ENCODE measurements at regions not wholly inside any gene's neighbourhood (a gene's known extent, or its start where the extent isn't known, plus 50 kb on each side); places are given as distances from the start of the nearest gene placed in this dataset.

DNA sequence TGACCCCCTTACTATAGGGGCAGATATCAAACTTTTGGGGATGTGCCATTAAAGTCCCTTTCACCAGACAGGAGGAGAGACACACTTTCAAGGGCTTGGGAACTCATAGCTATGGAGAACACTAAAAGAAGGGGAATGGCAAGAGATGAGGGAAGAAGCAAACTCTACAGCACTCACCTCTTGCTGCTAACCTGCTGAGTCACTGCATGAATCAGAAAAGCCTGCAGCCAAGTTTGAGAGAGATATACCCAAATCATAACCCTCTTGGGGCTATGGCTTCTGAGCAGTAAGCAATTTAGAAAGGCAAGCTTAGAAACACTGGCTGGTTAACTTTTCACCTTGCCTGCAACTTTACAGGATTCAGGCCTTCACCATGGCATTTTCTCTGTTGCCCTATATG, 1028.0 kb downstream of the UQCRFS1 start:
- Mint-ChIP-seq H3K27me3 (ENCODE audit: low read depth) (no peaks in the 10 kb centered on the region), H3K27ac (no peak overlapping the region), H3K9me3 (peaks cover 5% of the 10 kb centered on the region), H3K36me3 (ENCODE audit: low read depth) (no peaks in the 10 kb centered on the region), H3K4me1 (ENCODE audit: low read depth) (no peaks in the 10 kb centered on the region), H3K4me3 (no peak overlapping the region)

DNA sequence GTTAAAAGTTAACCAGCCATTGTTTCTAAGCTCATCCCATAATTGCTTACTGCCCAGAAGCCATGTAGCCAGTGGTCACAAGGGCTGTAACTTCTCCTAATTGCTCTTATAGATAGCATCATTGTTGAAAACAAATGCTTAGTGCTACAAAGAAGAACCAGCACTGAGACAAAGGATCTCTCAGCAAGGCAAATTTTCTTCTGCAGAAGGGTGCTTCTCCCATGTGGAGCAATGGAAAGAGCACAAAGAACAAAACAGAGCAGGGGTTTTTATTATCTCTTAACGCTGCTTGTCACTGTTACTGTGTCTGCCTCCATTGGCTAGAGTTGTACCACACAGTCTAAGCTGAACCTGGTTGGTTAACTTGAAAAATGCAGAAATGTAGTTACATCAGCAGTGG, 1036.8 kb downstream of the UQCRFS1 start:
- Mint-ChIP-seq H3K36me3 (ENCODE audit: low read depth) (no peaks in the 10 kb centered on the region), H3K4me1 (ENCODE audit: low read depth) (no peaks in the 10 kb centered on the region), H3K27me3 (ENCODE audit: low read depth) (no peaks in the 10 kb centered on the region), H3K9me3 (peaks cover 40% of the 10 kb centered on the region), H3K4me3 (no peak overlapping the region), H3K27ac (no peak overlapping the region)

DNA sequence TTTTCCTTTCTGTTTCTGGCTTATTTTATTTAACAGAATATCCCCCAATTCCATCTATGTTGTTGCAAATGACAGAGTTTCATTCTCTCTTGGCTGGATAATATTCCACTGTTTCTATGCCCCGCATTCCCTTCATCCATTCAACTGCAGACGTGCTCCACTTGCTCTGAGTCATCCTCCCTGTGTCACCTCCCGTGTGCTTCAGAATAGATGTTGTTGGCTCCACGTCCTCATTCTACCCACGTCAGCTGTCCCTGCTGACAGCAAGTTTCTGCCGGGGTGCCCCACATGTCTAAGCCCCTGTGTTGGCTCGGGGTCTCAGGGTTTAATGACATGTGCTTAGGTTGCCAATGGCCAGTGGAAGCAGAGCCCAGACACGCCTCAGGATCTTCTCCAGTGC, 1041.0 kb downstream of the UQCRFS1 start:
- H3K4me3 Mint-ChIP-seq = no peak overlapping the region
- H3K27ac Mint-ChIP-seq = no peak overlapping the region
- H3K36me3 Mint-ChIP-seq (ENCODE audit: low read depth) = no peaks in the 10 kb centered on the region

DNA sequence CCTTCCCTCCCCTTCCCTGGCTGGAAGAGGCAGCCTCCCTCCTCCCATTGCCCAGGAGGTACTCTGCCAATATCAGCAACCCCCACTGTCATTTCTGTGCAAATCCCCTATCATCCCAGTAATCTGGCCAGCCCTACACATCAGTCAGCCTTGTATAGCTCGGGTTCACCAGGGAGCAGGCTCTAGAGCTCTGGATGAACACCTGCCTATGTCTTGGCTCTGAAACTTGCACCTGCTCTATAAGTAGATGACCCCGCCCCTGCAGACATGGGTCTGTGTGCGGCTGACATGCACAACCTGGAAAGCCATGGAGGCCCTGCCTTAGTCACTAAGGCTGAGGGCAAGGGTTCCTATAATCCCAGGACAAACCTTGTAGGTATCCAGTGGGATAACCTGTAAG, 1042.9 kb downstream of the UQCRFS1 start:
- Mint-ChIP-seq H3K9me3 (peaks cover 24% of the 10 kb centered on the region), H3K4me3 (no peak overlapping the region), H3K36me3 (ENCODE audit: low read depth) (no peaks in the 10 kb centered on the region)

More for the DNA sequence above, 1041.0 kb downstream of the UQCRFS1 start:
- Mint-ChIP-seq H3K27me3 (ENCODE audit: low read depth) (no peaks in the 10 kb centered on the region), H3K9me3 (peaks cover 30% of the 10 kb centered on the region), H3K4me1 (ENCODE audit: low read depth) (peaks cover 4% of the 10 kb centered on the region)

DNA sequence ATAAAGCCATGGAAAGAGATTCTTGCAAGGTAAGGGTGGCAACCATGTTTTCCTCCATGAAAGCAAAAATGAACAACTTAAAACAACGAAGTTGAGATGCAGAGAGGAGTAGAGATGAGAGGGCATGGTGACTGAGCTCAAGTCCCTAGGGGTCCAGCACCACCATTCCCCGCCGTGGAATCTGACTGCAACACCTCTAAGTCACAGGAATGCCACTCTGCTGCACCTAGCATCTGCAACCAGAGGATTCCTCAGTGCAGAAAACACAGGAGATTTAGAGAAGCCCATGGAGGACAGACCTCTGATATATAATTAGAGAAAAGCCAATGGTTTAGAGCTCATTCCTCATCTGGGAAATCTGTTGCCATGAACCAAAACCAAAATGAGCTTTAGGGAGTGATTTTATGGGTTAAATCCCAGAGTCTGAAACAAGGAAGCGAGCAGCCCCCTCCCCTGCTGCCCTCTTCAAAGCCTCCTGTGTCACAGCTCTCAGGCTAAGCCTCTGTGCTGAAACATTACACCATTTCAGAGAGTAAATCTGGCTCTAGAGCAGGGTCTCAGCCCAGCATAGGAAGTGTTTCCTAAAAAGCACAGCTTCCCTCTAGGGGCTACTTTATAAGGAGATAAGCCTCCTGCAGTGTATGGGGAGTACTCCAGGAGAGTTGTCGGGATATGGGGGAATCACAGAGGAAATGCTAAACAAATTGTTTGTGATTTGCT, 1043.6 kb downstream of the UQCRFS1 start:
- H3K4me3 Mint-ChIP-seq = no peak overlapping the region
- H3K27ac Mint-ChIP-seq = no peak overlapping the region
- peaks cover 4% of the 10 kb centered on the region for H3K4me1 Mint-ChIP-seq (ENCODE audit: low read depth)
- no peaks in the 10 kb centered on the region for H3K27me3 Mint-ChIP-seq (ENCODE audit: low read depth)
- no peaks in the 10 kb centered on the region for H3K36me3 Mint-ChIP-seq (ENCODE audit: low read depth)
- H3K9me3 Mint-ChIP-seq = peaks cover 24% of the 10 kb centered on the region

More for the DNA sequence above, 1042.9 kb downstream of the UQCRFS1 start:
- Mint-ChIP-seq H3K27me3 (ENCODE audit: low read depth) (no peaks in the 10 kb centered on the region), H3K27ac (no peak overlapping the region), H3K4me1 (ENCODE audit: low read depth) (peaks cover 4% of the 10 kb centered on the region)

DNA sequence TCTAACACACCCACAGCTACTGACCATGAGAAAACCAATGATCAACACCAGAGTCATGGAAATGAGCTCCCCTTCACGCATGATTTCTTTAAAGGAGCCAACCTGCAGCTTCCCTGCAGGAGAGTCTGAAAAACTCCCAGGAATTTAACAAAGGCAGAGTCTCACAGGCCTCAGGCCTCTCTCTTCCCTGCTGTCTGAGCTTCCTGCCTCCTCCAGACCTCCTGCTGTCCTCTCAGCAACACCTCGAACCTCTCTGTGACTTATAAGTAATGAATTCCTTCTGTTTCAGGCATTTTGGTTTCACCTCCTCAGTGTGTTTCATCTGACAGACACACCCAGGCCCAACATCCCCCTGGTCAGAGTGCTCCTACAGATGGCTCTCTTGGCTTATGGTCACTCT, 1044.4 kb downstream of the UQCRFS1 start:
- Mint-ChIP-seq H3K4me1 (ENCODE audit: low read depth) (peaks cover 4% of the 10 kb centered on the region), H3K36me3 (ENCODE audit: low read depth) (no peaks in the 10 kb centered on the region), H3K4me3 (no peak overlapping the region), H3K27ac (no peak overlapping the region), H3K27me3 (ENCODE audit: low read depth) (no peaks in the 10 kb centered on the region), H3K9me3 (peaks cover 24% of the 10 kb centered on the region)

DNA sequence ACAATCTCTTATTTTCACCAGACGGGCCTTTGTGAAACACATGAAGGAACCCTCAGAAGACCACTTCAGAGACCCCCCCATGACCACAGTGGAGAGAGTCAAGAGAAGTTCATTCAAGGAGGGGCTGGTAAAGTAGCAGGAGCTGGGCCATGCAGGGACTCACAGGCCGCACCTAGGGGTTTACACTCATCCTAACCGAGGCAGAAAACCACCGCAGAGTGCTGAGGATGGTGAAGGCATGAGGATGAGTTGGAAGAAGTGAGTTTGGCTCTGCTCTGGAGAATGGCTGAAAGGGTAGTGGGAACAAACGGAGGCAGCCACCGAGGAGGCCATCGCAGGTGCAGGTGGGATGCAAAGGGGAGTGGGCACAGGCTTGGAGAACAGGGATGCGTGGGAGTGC, 1046.9 kb downstream of the UQCRFS1 start:
- Mint-ChIP-seq H3K27ac (no peak overlapping the region), H3K27me3 (ENCODE audit: low read depth) (no peaks in the 10 kb centered on the region), H3K4me3 (no peak overlapping the region), H3K4me1 (ENCODE audit: low read depth) (peaks cover 4% of the 10 kb centered on the region), H3K9me3 (peaks cover 9% of the 10 kb centered on the region), H3K36me3 (ENCODE audit: low read depth) (no peaks in the 10 kb centered on the region)

DNA sequence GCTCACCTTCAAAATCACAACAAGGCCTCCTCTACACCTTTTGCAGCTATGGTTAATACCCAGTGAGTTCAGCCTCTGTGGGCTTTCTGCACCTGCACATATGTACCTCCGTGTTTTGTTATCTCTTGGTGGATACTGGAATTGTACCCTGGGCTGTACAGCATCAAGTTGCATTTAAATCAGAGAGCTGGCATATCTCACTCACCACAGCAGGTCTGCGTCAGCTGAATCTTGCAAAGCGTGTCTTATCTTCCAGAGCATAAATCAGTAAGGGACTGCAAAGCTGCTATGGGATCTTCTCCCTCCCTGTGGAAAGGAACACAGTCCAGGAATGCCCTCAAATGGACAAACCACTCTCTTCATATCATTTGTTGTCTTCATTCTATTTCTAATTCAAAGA, 1048.7 kb downstream of the UQCRFS1 start:
- H3K4me1 Mint-ChIP-seq (ENCODE audit: low read depth) = peaks cover 4% of the 10 kb centered on the region
- no peaks in the 10 kb centered on the region for H3K36me3 Mint-ChIP-seq (ENCODE audit: low read depth)
- H3K27ac Mint-ChIP-seq = no peak overlapping the region
- H3K27me3 Mint-ChIP-seq (ENCODE audit: low read depth) = no peaks in the 10 kb centered on the region
- no peak overlapping the region for H3K4me3 Mint-ChIP-seq
- peaks cover 16% of the 10 kb centered on the region for H3K9me3 Mint-ChIP-seq

DNA sequence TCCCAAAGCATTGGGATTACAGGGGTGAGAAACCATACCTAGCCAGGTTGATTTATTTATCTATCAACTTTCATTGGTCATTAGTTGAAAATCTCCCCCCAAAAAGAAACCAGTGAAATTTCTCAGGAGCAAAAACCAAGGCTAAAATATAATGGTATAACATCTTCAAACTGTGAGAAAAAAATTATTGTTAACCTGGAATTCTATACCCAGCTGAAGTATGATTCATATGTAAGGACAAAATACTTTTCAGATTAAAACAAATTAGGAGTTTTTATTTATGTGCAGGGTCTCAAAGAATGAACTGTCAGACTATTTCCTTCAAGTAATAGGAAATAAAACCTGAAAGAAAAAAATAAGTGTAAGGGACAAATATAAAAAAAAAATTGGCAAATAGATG, 1053.9 kb downstream of the UQCRFS1 start:
- Mint-ChIP-seq H3K27me3 (ENCODE audit: low read depth) (no peaks in the 10 kb centered on the region), H3K9me3 (peaks cover 18% of the 10 kb centered on the region), H3K27ac (no peak overlapping the region), H3K4me3 (no peak overlapping the region), H3K36me3 (ENCODE audit: low read depth) (no peaks in the 10 kb centered on the region), H3K4me1 (ENCODE audit: low read depth) (no peaks in the 10 kb centered on the region)

DNA sequence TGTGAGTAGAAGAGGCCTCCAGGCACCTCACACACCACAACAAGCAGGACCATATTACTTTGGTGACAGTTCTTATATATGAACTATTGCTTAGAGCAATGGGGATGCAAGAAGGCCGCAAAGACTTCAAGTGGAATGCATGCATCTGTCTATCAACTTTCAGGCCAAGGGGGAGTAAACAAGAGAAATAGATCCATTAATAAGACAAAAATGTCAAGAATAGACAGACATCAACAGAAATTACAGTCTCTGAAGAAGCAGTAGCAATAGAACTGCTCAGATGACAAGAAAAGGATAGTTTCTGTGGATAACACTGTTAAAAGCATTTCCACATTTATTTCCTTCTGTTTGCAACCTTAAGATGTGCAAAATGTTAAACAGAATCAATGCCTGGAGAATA, 1057.7 kb downstream of the UQCRFS1 start:
- Mint-ChIP-seq H3K4me1 (ENCODE audit: low read depth) (no peaks in the 10 kb centered on the region), H3K27me3 (ENCODE audit: low read depth) (no peaks in the 10 kb centered on the region), H3K36me3 (ENCODE audit: low read depth) (no peaks in the 10 kb centered on the region), H3K9me3 (peaks cover 17% of the 10 kb centered on the region), H3K27ac (no peak overlapping the region), H3K4me3 (no peak overlapping the region)

DNA sequence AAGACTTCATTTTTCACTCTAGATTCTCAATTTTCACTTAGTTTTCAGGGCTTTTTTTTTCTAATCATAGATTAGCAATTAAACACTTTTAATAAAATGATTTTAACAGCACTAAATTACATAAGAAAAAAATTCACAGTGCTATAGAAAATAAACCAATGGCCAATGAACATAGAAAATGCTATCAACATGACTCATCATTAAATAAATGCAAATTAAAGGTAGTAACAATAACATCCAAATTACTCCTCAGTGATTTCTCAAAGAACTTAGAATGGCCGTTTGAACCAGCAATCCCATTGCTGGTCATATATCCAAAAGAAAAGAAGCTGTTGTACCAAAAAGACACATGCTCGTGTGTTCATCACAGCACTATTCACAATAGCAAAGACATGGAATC, 1058.9 kb downstream of the UQCRFS1 start:
- no peak overlapping the region for H3K27ac Mint-ChIP-seq
- H3K4me1 Mint-ChIP-seq (ENCODE audit: low read depth) = no peaks in the 10 kb centered on the region
- H3K27me3 Mint-ChIP-seq (ENCODE audit: low read depth) = no peaks in the 10 kb centered on the region
- no peak overlapping the region for H3K4me3 Mint-ChIP-seq
- no peaks in the 10 kb centered on the region for H3K36me3 Mint-ChIP-seq (ENCODE audit: low read depth)
- peaks cover 9% of the 10 kb centered on the region for H3K9me3 Mint-ChIP-seq

DNA sequence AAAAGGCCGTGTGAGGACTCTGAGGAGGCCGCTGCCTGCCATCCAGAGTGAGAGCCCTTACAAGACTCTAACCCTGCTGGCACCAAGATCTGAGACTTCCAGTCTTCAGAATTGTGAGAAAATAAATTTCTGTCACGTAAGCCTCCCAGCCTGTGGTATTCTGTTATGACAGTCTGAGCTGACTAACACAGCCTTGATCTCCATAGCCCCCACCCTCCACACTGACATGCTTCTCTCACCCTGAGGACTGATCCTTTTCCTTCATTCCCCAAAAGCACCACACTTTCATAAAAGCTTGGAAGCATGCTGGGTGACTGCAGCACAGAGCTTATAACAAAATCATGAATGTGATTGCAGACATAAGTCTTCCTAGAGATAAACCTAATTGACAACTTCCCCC, 1059.8 kb downstream of the UQCRFS1 start:
- Mint-ChIP-seq H3K4me3 (no peak overlapping the region), H3K27ac (no peak overlapping the region), H3K36me3 (ENCODE audit: low read depth) (no peaks in the 10 kb centered on the region), H3K9me3 (peaks cover 6% of the 10 kb centered on the region), H3K27me3 (ENCODE audit: low read depth) (no peaks in the 10 kb centered on the region), H3K4me1 (ENCODE audit: low read depth) (no peaks in the 10 kb centered on the region)

DNA sequence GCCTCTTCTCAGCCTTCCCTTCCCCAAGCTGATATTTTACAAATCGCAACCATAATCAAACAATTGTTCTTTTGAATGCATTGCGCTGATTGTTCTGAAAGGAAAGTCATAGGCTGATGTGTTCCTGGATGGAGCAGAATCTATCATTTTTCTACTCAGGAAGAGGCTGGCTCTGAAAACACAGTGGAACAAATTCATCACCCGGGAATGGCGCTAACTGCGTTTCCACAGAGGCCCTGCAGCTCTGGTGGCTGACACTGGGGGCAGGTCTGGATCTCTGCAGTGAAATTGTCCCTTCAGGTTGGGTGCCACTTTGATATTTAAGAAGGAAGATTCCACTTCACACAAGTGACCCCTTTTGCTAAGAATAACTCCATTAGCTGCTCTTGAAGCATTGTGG, 1060.8 kb downstream of the UQCRFS1 start:
- no peaks in the 10 kb centered on the region for H3K4me1 Mint-ChIP-seq (ENCODE audit: low read depth)
- H3K9me3 Mint-ChIP-seq = peaks cover 5% of the 10 kb centered on the region
- no peaks in the 10 kb centered on the region for H3K36me3 Mint-ChIP-seq (ENCODE audit: low read depth)
- H3K27ac Mint-ChIP-seq = no peak overlapping the region
- no peak overlapping the region for H3K4me3 Mint-ChIP-seq
- no peaks in the 10 kb centered on the region for H3K27me3 Mint-ChIP-seq (ENCODE audit: low read depth)

DNA sequence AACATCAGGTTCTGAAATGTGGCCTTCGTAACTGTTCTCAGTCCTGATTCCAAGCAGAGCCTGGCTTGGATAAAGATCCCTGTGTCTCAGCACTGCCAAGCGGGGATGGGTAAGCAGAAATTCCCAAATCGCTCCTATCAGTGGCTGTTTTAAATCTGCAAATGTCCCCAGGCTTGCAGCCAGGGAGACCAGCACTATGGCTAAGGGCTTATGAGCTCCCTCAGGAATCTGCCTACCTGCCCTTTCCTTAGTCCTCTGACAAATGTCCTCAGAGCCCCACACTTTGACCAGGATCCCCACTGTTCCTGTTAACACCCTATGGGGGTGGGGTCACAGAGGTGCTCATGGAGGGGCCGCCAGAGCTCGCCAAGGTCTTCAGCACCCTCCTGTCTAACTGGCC, 1062.8 kb downstream of the UQCRFS1 start:
- no peaks in the 10 kb centered on the region for H3K27me3 Mint-ChIP-seq (ENCODE audit: low read depth)
- H3K27ac Mint-ChIP-seq = no peak overlapping the region
- H3K9me3 Mint-ChIP-seq = no peaks in the 10 kb centered on the region
- no peaks in the 10 kb centered on the region for H3K36me3 Mint-ChIP-seq (ENCODE audit: low read depth)
- no peaks in the 10 kb centered on the region for H3K4me1 Mint-ChIP-seq (ENCODE audit: low read depth)
- H3K4me3 Mint-ChIP-seq = no peak overlapping the region

DNA sequence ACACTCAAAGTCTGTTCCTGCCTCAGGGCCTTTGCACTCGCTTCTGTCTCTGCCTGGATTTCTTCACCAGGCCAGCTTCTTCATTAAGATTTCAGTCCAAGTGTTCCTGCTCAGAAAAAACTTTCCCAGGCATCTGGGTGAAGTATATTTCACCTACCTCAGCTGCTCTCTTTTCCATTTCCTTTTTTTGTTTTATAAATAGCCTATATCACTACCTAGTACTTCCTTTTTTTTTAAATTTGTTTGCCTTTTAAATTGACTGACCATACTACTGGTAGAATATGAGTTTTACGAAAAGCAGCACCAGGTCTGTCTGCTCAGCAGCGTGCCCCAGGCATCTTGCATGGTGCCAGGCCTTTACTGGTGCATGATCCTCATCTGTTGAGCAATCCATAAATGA, 1064.4 kb downstream of the UQCRFS1 start:
- H3K4me1 Mint-ChIP-seq (ENCODE audit: low read depth) = no peaks in the 10 kb centered on the region
- no peaks in the 10 kb centered on the region for H3K27me3 Mint-ChIP-seq (ENCODE audit: low read depth)
- H3K9me3 Mint-ChIP-seq = no peaks in the 10 kb centered on the region
- no peak overlapping the region for H3K27ac Mint-ChIP-seq
- no peak overlapping the region for H3K4me3 Mint-ChIP-seq
- H3K36me3 Mint-ChIP-seq (ENCODE audit: low read depth) = no peaks in the 10 kb centered on the region

DNA sequence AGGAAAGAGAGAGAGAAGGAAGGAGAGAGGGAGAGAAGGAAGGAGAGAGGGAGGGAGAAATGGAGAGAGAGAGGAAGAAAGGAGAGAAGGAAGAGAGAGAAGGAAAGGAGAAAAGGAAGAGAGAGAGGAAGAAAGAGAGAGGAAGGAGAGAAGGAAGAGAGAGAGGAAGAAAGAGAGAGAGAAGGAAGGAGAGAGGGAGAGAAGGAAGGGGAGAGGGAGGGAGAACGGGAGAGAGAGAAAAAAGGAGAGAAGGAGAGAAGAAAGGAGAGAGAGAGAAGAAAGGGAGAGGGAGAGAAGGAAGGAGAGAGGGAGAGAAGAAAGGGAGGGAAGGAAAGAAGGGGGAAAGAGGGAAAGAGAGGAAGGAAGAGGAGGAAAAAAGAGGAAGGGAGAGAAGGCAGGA, 1070.7 kb downstream of the UQCRFS1 start:
- Mint-ChIP-seq H3K4me3 (no peak overlapping the region), H3K4me1 (ENCODE audit: low read depth) (no peaks in the 10 kb centered on the region), H3K9me3 (peaks cover 10% of the 10 kb centered on the region), H3K27me3 (ENCODE audit: low read depth) (no peaks in the 10 kb centered on the region), H3K36me3 (ENCODE audit: low read depth) (no peaks in the 10 kb centered on the region), H3K27ac (peak overlapping the region; percentile 64)
